ENCODE measurements at regions not wholly inside any gene's neighbourhood (a gene's known extent, or its start where the extent isn't known, plus 50 kb on each side); places are given as distances from the start of the nearest gene placed in this dataset.
A peak's percentile ranks its signal among the peaks of the same experiment; 100 is the strongest.

DNA sequence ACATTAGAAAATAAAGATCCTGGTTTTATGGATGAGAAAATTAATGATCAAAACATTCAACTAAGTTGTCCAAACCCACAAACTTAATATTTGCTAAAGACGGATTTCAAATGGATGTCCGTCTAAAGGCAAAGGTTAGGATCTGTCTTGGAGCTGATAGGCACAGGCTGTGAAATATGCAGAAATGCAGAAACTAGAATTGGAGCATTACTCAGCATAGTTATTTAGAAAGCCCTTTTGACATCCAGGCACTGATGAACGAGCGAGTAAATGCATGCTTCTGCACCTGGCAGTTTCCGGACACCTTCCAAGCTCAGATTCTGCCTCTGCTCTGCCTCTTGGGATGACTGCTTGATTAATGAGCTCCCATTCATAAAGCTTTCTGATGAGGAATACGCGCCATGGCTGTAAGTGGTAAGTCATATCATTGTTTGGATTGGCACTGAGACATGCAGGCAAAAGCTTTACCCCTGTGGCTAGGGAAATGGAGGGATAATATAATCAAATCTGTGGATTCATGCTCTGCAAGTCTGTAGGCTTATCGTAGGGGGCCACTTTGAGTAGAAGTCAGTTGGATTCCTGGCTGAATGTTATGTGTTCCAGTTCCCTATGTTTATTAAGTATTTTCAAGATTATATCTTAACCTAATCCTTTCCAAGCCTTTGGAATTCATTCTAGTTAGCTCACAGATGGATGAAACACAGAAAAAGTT, 2176.3 kb upstream of the CELF4 start:
- intact Hi-C loops (cut with DNase I): no loop called here
- H3K4me1 ChIP-seq (ENCODE audit: control insufficient read depth in 2 of 3, insufficient read depth in 2 of 3, low read depth in 1 of 3, low read length in 3 of 3): no peaks in the 10 kb centered on the region
- DNase-seq: peak in 1 of 5 donors; percentile 15
- TF ChIP-seq, protein P1, sequence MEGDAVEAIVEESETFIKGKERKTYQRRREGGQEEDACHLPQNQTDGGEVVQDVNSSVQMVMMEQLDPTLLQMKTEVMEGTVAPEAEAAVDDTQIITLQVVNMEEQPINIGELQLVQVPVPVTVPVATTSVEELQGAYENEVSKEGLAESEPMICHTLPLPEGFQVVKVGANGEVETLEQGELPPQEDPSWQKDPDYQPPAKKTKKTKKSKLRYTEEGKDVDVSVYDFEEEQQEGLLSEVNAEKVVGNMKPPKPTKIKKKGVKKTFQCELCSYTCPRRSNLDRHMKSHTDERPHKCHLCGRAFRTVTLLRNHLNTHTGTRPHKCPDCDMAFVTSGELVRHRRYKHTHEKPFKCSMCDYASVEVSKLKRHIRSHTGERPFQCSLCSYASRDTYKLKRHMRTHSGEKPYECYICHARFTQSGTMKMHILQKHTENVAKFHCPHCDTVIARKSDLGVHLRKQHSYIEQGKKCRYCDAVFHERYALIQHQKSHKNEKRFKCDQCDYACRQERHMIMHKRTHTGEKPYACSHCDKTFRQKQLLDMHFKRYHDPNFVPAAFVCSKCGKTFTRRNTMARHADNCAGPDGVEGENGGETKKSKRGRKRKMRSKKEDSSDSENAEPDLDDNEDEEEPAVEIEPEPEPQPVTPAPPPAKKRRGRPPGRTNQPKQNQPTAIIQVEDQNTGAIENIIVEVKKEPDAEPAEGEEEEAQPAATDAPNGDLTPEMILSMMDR (IDR thresholded peaks at IDR 0.05; ENCODE audit: borderline replicate concordance, extremely low read depth, insufficient read depth): no peak
- H3K9ac ChIP-seq (ENCODE audit: low read length in 3 of 3): no peak overlapping the region
- H3K36me3 ChIP-seq (ENCODE audit: control insufficient read depth in 2 of 3, insufficient read depth in 3 of 3, low read length in 3 of 3): no peaks in the 10 kb centered on the region
- no peak overlapping the region for H3K4me3 ChIP-seq (ENCODE audit: low read length in 3 of 3)
- H3K27me3 ChIP-seq (ENCODE audit: control insufficient read depth, insufficient read depth, low read length): no peaks in the 10 kb centered on the region
- H3K9me3 ChIP-seq (ENCODE audit: control insufficient read depth in 2 of 3, insufficient read depth in 1 of 3, low read length in 3 of 3): no peaks in the 10 kb centered on the region
- no peak for FAIRE-seq
- no peak overlapping the region for H3K27ac ChIP-seq (ENCODE audit: low read depth in 2 of 2, low read length in 2 of 2)

DNA sequence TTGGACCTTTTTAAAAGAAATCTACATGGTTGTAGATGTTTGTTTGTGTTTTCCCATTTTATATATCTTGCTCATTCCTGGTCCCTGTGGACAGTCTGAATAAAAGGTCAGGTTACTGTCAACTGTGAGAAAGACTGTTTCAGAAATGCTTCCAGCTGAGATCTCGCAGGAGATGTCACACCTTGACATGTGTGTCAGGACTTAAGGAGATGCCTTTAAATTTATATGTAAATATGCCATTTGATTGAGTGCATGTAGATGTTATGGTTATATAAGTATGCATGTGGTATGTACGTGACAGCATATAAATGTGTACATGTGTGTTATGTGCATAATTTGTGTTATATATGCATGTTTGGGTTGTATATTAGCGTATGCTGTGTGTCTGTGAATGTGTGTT, 2172.3 kb upstream of the CELF4 start:
- H3K4me1 ChIP-seq (ENCODE audit: control insufficient read depth in 2 of 3, insufficient read depth in 2 of 3, low read depth in 1 of 3, low read length in 3 of 3): no peaks in the 10 kb centered on the region
- H3K27ac ChIP-seq (ENCODE audit: low read depth in 2 of 2, low read length in 2 of 2): no peak overlapping the region
- no peaks in the 10 kb centered on the region for H3K36me3 ChIP-seq (ENCODE audit: control insufficient read depth in 2 of 3, insufficient read depth in 3 of 3, low read length in 3 of 3)
- DNase-seq (no peak), FAIRE-seq (no peak)
- H3K9me3 ChIP-seq (ENCODE audit: control insufficient read depth in 2 of 3, insufficient read depth in 1 of 3, low read length in 3 of 3): no peaks in the 10 kb centered on the region
- intact Hi-C loops (cut with DNase I): no loop called here
- no peak overlapping the region for H3K9ac ChIP-seq (ENCODE audit: low read length in 3 of 3)
- no peak overlapping the region for H3K4me3 ChIP-seq (ENCODE audit: low read length in 3 of 3)
- TF ChIP-seq, protein P1 (IDR thresholded peaks at IDR 0.05; ENCODE audit: borderline replicate concordance, extremely low read depth, insufficient read depth): no peak
- H3K27me3 ChIP-seq (ENCODE audit: control insufficient read depth, insufficient read depth, low read length): no peaks in the 10 kb centered on the region

DNA sequence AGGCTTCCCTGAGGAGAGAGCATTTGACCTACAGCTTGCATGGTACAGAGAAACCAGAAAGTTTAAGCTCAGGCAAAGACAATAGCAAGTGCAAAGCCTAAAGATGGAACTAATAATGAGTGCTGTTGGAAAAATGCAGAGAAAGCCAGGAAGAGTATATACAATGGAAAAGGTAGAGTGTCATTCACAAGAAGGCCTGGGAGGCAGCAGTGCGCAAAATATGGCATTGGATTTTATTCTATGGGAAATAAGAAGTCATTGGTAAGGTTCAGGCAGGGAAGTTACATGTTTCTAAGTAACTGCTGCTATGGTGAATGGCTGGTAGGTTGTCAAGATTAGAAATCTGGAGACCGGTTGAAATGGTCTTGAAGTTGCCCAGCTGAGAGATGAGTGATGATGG, 2167.3 kb upstream of the CELF4 start:
- TF ChIP-seq, protein P1 (IDR thresholded peaks at IDR 0.05; ENCODE audit: borderline replicate concordance, extremely low read depth, insufficient read depth): no peak
- Histone ChIP-seq H3K27me3 (ENCODE audit: control insufficient read depth, insufficient read depth, low read length) (no peaks in the 10 kb centered on the region), H3K36me3 (ENCODE audit: control insufficient read depth in 2 of 3, insufficient read depth in 3 of 3, low read length in 3 of 3) (no peaks in the 10 kb centered on the region), H3K9ac (ENCODE audit: low read length in 3 of 3) (no peak overlapping the region), H3K4me3 (ENCODE audit: low read length in 3 of 3) (no peak overlapping the region), H3K4me1 (ENCODE audit: control insufficient read depth in 2 of 3, insufficient read depth in 2 of 3, low read depth in 1 of 3, low read length in 3 of 3) (no peaks in the 10 kb centered on the region), H3K27ac (ENCODE audit: low read depth in 2 of 2, low read length in 2 of 2) (no peak overlapping the region), H3K9me3 (ENCODE audit: control insufficient read depth in 2 of 3, insufficient read depth in 1 of 3, low read length in 3 of 3) (no peaks in the 10 kb centered on the region)
- intact Hi-C loops (cut with DNase I): no loop called here
- DNase-seq (no peak), FAIRE-seq (no peak)

DNA sequence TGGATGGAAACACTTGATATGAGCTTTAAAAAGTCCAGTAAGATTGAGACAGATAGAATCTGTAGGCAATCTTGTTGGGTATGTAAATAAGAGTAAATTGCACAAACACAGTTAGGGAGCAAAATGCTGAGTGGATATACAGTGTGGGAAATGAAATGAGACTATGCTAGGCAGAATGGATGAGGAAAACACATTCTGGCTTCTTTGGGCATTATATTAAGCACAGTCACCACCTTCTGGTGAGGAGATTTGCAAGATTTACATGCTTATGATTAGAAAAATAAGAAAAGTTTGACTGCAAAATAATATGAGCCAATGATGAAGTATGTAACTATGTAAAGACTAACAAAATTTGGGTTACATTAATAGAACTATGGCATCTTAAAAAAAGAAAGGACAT, 2165.0 kb upstream of the CELF4 start:
- Histone ChIP-seq H3K4me1 (ENCODE audit: control insufficient read depth in 2 of 3, insufficient read depth in 2 of 3, low read depth in 1 of 3, low read length in 3 of 3) (no peaks in the 10 kb centered on the region), H3K4me3 (ENCODE audit: low read length in 3 of 3) (no peak overlapping the region), H3K9ac (ENCODE audit: low read length in 3 of 3) (no peak overlapping the region), H3K9me3 (ENCODE audit: control insufficient read depth in 2 of 3, insufficient read depth in 1 of 3, low read length in 3 of 3) (no peaks in the 10 kb centered on the region), H3K27ac (ENCODE audit: low read depth in 2 of 2, low read length in 2 of 2) (no peak overlapping the region), H3K27me3 (ENCODE audit: control insufficient read depth, insufficient read depth, low read length) (no peaks in the 10 kb centered on the region), H3K36me3 (ENCODE audit: control insufficient read depth in 2 of 3, insufficient read depth in 3 of 3, low read length in 3 of 3) (no peaks in the 10 kb centered on the region)
- no peak for FAIRE-seq
- intact Hi-C loops (cut with DNase I): no loop called here
- TF ChIP-seq, protein P1 (IDR thresholded peaks at IDR 0.05; ENCODE audit: borderline replicate concordance, extremely low read depth, insufficient read depth): no peak
- DNase-seq: no peak
